H1 (cell line): ENCODE measurements at regions not wholly inside any gene's neighbourhood (a gene's known extent, or its start where the extent isn't known, plus 50 kb on each side); places are given as distances from the start of the nearest gene placed in this dataset.

ENCODE experiments used
- EP300 ChIP-seq, 2 experiments: IDR thresholded peaks; 1 replicate in 1 of 2; 2 replicates in 1 of 2; pipeline ENCODE4 v1.6.1; 2011 to 2012; ENCODE audit warnings: low read depth in 2 of 2, low read length in 2 of 2, mild to moderate bottlenecking in 2 of 2, borderline replicate concordance in 1 of 2, inconsistent platforms in 1 of 2, moderate library complexity in 1 of 2
- EZH2 ChIP-seq: fragments of 200-600 bp; sonication (generic); IDR thresholded peaks from 2 replicates; pipeline ENCODE4 v1.7.1; 2012; ENCODE audit warnings: low read depth, mild to moderate bottlenecking, moderate library complexity, low read length, inconsistent platforms; ENCODE audit not compliant: severe bottlenecking
- GABPA ChIP-seq: IDR thresholded peaks from 2 replicates; pipeline ENCODE4 v1.6.1; 2011; ENCODE audit warnings: mild to moderate bottlenecking, low read length, moderate library complexity, borderline replicate concordance; ENCODE audit not compliant: insufficient read depth
- POLR2A ChIP-seq, 2 experiments: IDR thresholded peaks; 1 replicate in 1 of 2; 2 replicates in 1 of 2; pipeline ENCODE4 v1.6.1; 2011; ENCODE audit warnings: low read depth in 2 of 2, low read length in 2 of 2, mild to moderate bottlenecking in 2 of 2; ENCODE audit errors: control extremely low read depth in 1 of 2
- TF ChIP-seq, protein P1 (sequence below), 3 experiments: IDR thresholded peaks; 1 replicate in 2 of 3; 2 replicates in 1 of 3; pipeline versions ENCODE4 v1.5.1 to v1.6.1; 2011; ENCODE audit warnings: low read length in 3 of 3, mild to moderate bottlenecking in 3 of 3, inconsistent platforms in 2 of 3, low read depth in 1 of 3, moderate library complexity in 1 of 3; ENCODE audit not compliant: insufficient read depth in 1 of 3; ENCODE audit errors: control extremely low read depth in 1 of 3
- TF ChIP-seq, protein P2 (sequence below): IDR thresholded peaks from 2 replicates; pipeline ENCODE4 v1.6.1; 2012; ENCODE audit warnings: low read length, inconsistent platforms
- TF ChIP-seq, protein P3 (sequence below): IDR thresholded peaks from 2 replicates; pipeline ENCODE4 v1.6.1; 2011; ENCODE audit warnings: low read length, improper control_type of control experiment

DNA sequence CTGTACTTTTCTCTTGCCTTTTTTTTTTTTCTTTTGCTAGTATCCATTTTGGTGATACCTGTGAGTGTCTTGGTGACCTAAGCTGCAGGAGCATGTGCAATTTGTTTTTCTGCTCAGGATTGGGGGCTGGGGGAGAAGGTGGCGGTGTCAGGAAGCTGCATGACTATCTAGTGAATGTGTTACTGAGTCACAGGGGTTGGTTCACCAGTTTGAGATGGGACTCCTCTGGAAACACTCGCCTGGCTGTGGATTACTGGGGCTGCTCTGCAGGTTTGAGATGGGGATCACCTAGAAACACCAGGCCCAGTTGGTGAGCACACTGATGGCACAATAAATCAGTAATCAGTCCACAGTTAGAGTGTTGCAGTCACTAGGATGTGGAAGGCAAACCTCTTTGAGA is 447.9 kb downstream of the SPATA31D1 start:
- no peak for TF ChIP-seq POLR2A (IDR thresholded peaks at IDR 0.05; ENCODE audit: control extremely low read depth in 1 of 2, low read depth in 2 of 2, low read length in 2 of 2)
- no peak for TF ChIP-seq EZH2
- TF ChIP-seq EP300 (IDR thresholded peaks at IDR 0.05; ENCODE audit: borderline replicate concordance in 1 of 2, low read depth in 2 of 2, low read length in 2 of 2) = no peak
- TF ChIP-seq, protein P1, sequence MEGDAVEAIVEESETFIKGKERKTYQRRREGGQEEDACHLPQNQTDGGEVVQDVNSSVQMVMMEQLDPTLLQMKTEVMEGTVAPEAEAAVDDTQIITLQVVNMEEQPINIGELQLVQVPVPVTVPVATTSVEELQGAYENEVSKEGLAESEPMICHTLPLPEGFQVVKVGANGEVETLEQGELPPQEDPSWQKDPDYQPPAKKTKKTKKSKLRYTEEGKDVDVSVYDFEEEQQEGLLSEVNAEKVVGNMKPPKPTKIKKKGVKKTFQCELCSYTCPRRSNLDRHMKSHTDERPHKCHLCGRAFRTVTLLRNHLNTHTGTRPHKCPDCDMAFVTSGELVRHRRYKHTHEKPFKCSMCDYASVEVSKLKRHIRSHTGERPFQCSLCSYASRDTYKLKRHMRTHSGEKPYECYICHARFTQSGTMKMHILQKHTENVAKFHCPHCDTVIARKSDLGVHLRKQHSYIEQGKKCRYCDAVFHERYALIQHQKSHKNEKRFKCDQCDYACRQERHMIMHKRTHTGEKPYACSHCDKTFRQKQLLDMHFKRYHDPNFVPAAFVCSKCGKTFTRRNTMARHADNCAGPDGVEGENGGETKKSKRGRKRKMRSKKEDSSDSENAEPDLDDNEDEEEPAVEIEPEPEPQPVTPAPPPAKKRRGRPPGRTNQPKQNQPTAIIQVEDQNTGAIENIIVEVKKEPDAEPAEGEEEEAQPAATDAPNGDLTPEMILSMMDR (IDR thresholded peaks at IDR 0.05; ENCODE audit: control extremely low read depth in 1 of 3, insufficient read depth in 1 of 3, low read depth in 1 of 3, low read length in 3 of 3) = no peak
- no peak for TF ChIP-seq GABPA
- TF ChIP-seq, protein P2, sequence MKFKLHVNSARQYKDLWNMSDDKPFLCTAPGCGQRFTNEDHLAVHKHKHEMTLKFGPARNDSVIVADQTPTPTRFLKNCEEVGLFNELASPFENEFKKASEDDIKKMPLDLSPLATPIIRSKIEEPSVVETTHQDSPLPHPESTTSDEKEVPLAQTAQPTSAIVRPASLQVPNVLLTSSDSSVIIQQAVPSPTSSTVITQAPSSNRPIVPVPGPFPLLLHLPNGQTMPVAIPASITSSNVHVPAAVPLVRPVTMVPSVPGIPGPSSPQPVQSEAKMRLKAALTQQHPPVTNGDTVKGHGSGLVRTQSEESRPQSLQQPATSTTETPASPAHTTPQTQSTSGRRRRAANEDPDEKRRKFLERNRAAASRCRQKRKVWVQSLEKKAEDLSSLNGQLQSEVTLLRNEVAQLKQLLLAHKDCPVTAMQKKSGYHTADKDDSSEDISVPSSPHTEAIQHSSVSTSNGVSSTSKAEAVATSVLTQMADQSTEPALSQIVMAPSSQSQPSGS = no peak
- TF ChIP-seq, protein P3, sequence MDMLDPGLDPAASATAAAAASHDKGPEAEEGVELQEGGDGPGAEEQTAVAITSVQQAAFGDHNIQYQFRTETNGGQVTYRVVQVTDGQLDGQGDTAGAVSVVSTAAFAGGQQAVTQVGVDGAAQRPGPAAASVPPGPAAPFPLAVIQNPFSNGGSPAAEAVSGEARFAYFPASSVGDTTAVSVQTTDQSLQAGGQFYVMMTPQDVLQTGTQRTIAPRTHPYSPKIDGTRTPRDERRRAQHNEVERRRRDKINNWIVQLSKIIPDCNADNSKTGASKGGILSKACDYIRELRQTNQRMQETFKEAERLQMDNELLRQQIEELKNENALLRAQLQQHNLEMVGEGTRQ = no peak
